HG03064 (cell line): ENCODE measurements at regions not wholly inside any gene's neighbourhood (a gene's known extent, or its start where the extent isn't known, plus 50 kb on each side); places are given as distances from the start of the nearest gene placed in this dataset.
A peak's percentile ranks its signal among the peaks of the same experiment; 100 is the strongest.
"Not testable (repeated sequence)": the region's sequence is repeated elsewhere in the genome, so short reads cannot be mapped to it uniquely, and the experiment has no call there.

Source experiments
- ATAC-seq: cut with Tn5 transposase; IDR thresholded peaks from one replicate; pipeline ENCODE4 v1.9.1; 2021; ENCODE audit warnings: low read depth; ENCODE audit not compliant: unreplicated experiment

- no peak for ATAC-seq
Observed at GRCh38 chr4:170743633-170744032, 653.9 kb upstream of the AADAT start.

- no peak for ATAC-seq
Observed at GRCh38 chr4:170741856-170742255, 652.1 kb upstream of the AADAT start.

- ATAC-seq = no peak
Observed at GRCh38 chr4:170736710-170737109, 647.0 kb upstream of the AADAT start.

GRCh38 chr4:170729897-170730296 lies 640.1 kb upstream of the AADAT start:
- ATAC-seq = no peak

- no peak for ATAC-seq
Observed at GRCh38 chr4:170729236-170729635, 639.5 kb upstream of the AADAT start.

- ATAC-seq = no peak
Observed at GRCh38 chr4:170724191-170724590, 634.4 kb upstream of the AADAT start.

- no peak for ATAC-seq
Observed at GRCh38 chr4:170723171-170723570, 633.4 kb upstream of the AADAT start.

- no peak for ATAC-seq
Observed at GRCh38 chr4:170721812-170722373, 632.1 kb upstream of the AADAT start.

GRCh38 chr4:170716868-170717267 lies 627.1 kb upstream of the AADAT start:
- ATAC-seq = no peak

- no peak for ATAC-seq
Observed at GRCh38 chr4:170705907-170706306, 616.2 kb upstream of the AADAT start.

- ATAC-seq = no peak
Observed at GRCh38 chr4:170700064-170700463, 610.3 kb upstream of the AADAT start.

- ATAC-seq = peak; percentile 69
Observed at GRCh38 chr4:170698334-170698733, 608.6 kb upstream of the AADAT start.

- ATAC-seq = peak; percentile 54
Observed at GRCh38 chr4:170697845-170698244, 608.1 kb upstream of the AADAT start.

GRCh38 chr4:170697045-170697444 lies 607.3 kb upstream of the AADAT start:
- no peak for ATAC-seq

GRCh38 chr4:170691168-170691567 lies 601.4 kb upstream of the AADAT start:
- ATAC-seq = no peak

GRCh38 chr4:170687751-170688150 lies 598.0 kb upstream of the AADAT start:
- no peak for ATAC-seq

GRCh38 chr4:170685701-170686100 lies 595.9 kb upstream of the AADAT start:
- not testable (repeated sequence) for ATAC-seq

- no peak for ATAC-seq
Observed at GRCh38 chr4:170682558-170683294, 593.0 kb upstream of the AADAT start.

GRCh38 chr4:170682087-170682486 lies 592.3 kb upstream of the AADAT start:
- not testable (repeated sequence) for ATAC-seq

- peak; percentile 43 for ATAC-seq
Observed at GRCh38 chr4:170675568-170676262, 586.0 kb upstream of the AADAT start.

- no peak for ATAC-seq
Observed at GRCh38 chr4:170674176-170674575, 584.4 kb upstream of the AADAT start.
